GM19324 (cell line): ENCODE measurements at regions not wholly inside any gene's neighbourhood (a gene's known extent, or its start where the extent isn't known, plus 50 kb on each side); places are given as distances from the start of the nearest gene placed in this dataset.
"Not testable (repeated sequence)": the region's sequence is repeated elsewhere in the genome, so short reads cannot be mapped to it uniquely, and the experiment has no call there.

ENCODE experiments used
- ATAC-seq: cut with Tn5 transposase; IDR thresholded peaks from one replicate; pipeline ENCODE4 v1.9.1; 2021; ENCODE audit warnings: mild to moderate bottlenecking, moderate library complexity; ENCODE audit not compliant: unreplicated experiment, low FRiP score

DNA sequence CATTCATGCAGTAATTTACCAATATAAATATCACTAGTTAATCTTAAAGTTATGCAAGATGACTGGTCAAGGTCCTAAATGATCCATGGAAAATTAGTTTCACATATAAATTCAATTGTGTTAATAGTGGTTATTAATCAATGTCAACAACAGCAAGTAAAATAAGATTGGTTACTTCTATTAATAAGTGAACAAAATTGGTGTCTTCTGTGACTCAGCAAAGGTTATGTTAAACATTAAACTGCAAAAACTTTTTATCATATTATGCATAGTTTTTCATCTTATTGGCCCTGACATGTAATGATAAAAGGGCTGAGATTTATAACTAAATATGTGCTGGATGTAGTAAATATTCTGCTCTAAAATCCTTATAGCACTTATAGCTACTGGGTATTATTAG lies 359.0 kb upstream of the UBE2E3 start:
- no peak for ATAC-seq

- no peak for ATAC-seq
Observed at GRCh38 chr2:180618570-180618969, 361.8 kb upstream of the UBE2E3 start.

DNA sequence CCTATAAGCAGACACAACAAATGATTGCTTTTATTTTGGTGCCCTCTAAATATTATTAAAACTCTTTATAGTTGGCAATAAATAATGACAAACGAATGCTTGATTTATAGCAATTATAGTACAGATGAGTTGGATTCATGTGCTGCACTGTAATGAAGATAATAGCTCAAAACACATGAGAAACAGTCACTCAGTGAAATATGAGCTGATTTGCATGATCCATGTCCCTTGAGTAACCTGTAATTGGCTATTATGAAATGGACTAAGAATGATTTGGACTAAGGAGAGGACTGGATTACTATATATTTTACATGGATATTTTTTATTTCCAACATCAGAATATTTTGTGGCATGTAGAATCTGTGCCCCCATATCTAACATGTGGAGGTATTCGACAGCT lies 365.6 kb upstream of the UBE2E3 start:
- ATAC-seq = no peak

GRCh38 chr2:180609626-180610340 lies 370.6 kb upstream of the UBE2E3 start:
- no peak for ATAC-seq

- no peak for ATAC-seq
Observed at GRCh38 chr2:180607514-180608049, 372.8 kb upstream of the UBE2E3 start.

GRCh38 chr2:180604077-180604476 lies 376.3 kb upstream of the UBE2E3 start:
- no peak for ATAC-seq

DNA sequence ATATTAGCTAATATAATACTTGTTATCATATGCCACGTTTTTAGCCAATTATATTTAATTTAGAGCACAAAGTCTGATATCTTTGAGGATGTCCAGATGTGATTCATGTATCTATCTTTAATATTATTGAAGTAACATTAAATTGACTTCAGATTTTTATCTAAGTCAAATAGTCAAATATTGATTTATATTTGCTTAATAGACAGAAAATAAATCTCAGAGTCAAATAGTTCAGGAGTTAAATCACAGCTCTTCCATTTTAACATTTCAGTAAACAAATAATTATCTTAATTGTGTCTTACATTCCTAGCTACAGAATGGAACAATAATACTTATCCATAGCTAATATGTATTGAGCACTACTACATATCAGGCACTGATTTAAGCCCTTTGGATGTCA lies 379.4 kb upstream of the UBE2E3 start:
- ATAC-seq = no peak

DNA sequence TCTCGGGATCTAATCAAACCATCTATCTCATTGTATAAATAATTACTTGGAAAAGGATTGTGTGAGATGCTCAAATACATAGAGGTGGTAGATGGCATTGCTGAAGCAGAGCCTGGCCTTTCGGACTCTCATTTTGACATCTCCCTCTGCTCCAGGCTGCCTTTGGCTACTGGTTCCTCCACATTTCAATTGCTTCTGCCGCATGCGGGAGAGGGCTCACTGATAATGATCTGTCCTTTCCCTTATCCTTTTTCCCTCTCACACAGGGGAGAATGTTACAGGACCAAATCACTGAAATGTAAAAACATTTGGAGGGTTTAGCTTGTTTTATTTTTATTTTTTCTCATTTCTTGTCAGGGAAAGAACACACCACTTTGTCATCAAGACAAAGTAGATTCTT lies 380.6 kb upstream of the UBE2E3 start:
- ATAC-seq = no peak

GRCh38 chr2:180597179-180597578 lies 383.2 kb upstream of the UBE2E3 start:
- ATAC-seq = no peak

DNA sequence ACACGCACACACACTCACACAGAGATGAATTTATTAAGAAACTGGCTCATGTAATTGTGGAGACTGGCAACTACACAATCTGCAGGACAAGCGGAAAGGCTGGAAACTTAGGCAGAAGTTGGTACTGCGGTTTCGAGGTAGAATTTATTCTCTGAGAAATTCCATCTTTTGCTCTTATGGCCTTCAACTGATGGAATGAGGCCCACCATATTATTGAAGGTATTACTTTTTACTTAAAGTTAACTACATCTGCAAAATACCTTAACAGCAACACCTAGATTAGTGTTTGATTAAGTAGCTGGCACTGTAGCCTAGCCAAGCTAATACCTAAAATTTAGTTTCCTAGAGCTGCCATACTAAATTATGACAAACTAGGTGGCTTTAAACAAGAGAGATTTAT lies 384.0 kb upstream of the UBE2E3 start:
- ATAC-seq = no peak

DNA sequence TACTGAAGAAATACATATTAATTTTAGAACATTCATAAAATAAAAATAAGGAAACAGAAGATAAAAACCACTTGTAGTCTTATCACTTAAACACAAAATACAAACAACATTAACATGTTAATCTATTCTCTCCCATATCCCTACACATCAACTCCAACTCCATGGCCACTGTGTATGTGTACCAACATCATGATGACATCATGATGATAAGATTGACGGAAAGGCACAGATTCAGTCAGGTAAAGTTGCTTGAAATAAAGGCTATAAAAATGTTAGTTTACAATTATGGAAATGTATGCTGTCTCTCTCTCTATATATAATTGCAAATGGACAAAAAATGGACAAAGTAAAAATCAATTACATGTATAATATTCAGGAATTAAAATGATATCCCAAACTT lies 388.5 kb upstream of the UBE2E3 start:
- ATAC-seq = no peak

DNA sequence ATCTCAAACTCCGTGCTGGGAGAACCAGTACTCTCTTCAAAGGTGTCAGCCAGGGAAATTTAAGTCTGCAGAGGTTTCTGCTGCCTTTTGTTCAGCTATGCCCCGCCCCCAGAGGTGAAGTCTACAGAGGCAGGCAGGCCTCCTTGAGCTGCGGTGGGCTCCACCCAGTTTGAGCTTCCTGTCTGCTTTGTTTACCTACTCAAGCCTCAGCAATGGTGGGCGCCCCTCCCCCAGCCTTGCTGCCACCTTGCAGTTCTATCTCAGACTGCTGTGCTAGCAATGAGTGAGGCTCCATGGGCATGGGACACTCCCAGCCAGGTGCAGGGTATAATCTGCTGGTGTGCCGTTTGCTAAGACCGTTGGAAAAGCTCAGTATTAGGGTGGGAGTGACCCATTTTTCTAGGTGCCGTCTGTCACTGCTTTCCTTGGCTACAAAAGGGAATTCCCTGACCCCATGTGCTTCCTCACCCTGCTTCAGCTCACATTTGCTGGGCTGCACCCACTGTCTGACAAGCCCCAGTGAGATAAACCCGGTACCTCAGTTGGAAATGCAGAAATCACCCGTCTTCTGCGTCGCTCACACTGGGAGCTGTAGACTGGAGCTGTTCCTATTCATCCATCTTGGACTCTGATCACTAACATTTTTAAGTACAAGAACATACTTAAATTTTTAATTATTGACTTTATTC lies 389.2 kb upstream of the UBE2E3 start:
- ATAC-seq = not testable (repeated sequence)

GRCh38 chr2:180583441-180584140 lies 396.8 kb upstream of the UBE2E3 start:
- no peak for ATAC-seq

DNA sequence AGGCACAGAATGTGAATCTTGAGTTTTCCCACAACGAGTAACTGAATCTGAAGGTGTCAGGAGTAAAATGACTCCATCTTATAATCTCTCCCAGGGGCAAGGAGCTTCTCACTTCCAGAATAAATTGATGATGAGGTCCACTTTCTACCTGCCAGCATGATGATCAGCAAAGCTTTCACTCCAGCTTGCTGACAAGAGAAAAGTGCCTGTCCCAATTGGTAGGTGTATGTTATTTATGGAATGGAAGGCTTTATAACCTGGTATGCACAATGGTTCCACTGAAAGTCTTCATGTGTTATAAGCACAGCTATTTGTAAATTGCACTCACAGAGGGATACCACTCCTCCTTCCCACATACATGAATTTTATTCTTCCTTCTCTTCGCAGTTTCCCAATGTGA lies 401.0 kb upstream of the UBE2E3 start:
- no peak for ATAC-seq

DNA sequence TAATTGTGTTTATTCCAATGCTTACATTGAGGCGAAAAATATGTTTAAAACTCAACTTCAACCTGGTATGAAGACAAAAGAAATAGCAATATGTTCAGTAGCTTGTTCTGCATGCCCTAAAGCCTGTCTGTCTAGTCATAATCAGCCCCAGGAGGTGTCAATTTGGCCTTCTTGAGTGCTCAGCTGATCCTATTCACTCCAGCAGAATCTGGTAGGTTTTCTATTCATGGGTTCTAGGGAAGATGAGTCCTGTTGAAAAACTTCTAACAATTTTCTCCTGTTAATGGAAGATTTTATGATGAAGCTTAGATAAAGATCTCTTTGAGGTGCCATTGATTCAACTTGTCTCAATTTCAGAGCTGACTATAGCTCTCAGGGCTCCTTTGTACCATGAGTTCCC lies 402.0 kb upstream of the UBE2E3 start:
- ATAC-seq = no peak

DNA sequence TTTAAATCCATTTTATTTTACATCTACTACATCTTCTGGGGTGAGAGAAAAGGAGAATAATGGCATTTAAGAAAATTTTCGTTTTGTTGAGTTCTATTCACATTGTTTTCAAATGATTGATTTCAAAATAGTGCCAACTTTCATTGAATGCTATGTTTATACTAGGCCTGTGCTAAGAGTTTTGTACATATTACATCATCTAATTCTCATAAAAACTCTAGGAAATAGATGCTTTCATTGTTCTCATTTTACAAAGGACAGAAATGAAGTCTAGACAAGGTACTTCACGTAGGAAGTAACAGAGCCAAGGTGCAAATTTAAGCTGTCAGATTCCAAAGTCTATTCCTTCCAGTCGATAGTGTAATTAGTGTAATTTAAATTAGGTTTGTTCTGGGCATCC lies 402.8 kb upstream of the UBE2E3 start:
- ATAC-seq = no peak

DNA sequence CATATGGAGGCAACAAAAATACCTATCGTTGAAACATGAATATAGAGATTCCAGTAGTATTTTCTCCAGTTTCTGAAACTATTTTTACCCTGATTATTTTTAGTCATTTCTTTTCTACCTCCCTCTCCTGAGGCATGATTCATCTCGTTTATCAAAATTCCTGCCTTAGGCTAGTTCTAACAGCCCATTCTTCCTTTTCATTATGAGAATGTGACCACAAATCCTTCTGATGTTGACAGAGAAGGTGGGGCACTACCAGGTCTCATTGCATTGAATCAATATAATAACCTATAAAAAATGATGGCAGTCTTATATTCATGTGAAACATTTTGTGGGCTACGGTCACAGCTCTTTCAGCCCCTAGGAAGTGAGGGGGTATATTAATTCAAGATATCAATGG lies 406.5 kb upstream of the UBE2E3 start:
- ATAC-seq = no peak

DNA sequence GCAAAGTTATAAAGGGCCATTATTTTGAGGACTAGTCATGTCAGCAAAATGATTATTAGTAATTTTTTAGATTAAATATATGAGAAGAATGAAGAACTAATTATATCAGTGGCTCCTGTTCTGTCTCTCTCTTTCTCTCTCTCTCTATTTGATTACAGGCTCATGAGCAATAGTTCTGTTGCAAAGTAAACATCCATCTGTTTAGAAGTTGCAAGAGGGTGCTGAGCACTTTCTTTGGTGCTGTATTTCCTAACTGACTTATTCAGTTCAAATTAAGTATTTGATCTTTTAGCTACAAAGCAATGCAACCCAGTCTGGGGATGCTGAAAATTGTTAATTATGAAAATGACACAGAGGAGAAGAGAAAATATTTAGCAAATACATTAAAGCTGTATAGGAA lies 408.1 kb upstream of the UBE2E3 start:
- no peak for ATAC-seq

- no peak for ATAC-seq
Observed at GRCh38 chr2:180571559-180571958, 408.8 kb upstream of the UBE2E3 start.

- no peak for ATAC-seq
Observed at GRCh38 chr2:180570864-180571263, 409.5 kb upstream of the UBE2E3 start.

- no peak for ATAC-seq
Observed at GRCh38 chr2:180564051-180564450, 416.4 kb upstream of the UBE2E3 start.
